Type B pancreatic cell (in vitro differentiated cells): ENCODE measurements at regions not wholly inside any gene's neighbourhood (a gene's known extent, or its start where the extent isn't known, plus 50 kb on each side); places are given as distances from the start of the nearest gene placed in this dataset.

ENCODE experiments used
- DNase-seq: peaks from one replicate; pipeline ENCODE4 v3.0.0; 2021; ENCODE audit warnings: mixed read lengths; ENCODE audit not compliant: unreplicated experiment; ENCODE audit errors: extremely low spot score
- H3K27ac Mint-ChIP-seq: 2 replicates; pipeline ENCODE4 v1.8.0; 2021; ENCODE audit warnings: mild to moderate bottlenecking, mixed read lengths
- H3K27me3 Mint-ChIP-seq: 2 replicates; pipeline ENCODE4 v1.8.0; 2021; ENCODE audit warnings: mixed read lengths
- H3K36me3 Mint-ChIP-seq: 2 replicates; pipeline ENCODE4 v1.8.0; 2021; ENCODE audit warnings: mixed read lengths
- H3K4me1 Mint-ChIP-seq: one replicate; pipeline ENCODE4 v1.8.0; 2021; ENCODE audit warnings: mixed read lengths; ENCODE audit not compliant: unreplicated experiment
- H3K4me3 Mint-ChIP-seq: 2 replicates; pipeline ENCODE4 v1.8.0; 2021; ENCODE audit warnings: mild to moderate bottlenecking, mixed read lengths
- H3K9me3 Mint-ChIP-seq: 2 replicates; pipeline ENCODE4 v1.8.0; 2021; ENCODE audit warnings: mixed read lengths
- TF ChIP-seq, protein P1 (sequence below): fragments of 200-600 bp; sonication (generic); conservative IDR thresholded peaks from 2 replicates; pipeline ENCODE4 v1.5.0; 2021; ENCODE audit warnings: antibody characterized with exemption, mild to moderate bottlenecking

DNA sequence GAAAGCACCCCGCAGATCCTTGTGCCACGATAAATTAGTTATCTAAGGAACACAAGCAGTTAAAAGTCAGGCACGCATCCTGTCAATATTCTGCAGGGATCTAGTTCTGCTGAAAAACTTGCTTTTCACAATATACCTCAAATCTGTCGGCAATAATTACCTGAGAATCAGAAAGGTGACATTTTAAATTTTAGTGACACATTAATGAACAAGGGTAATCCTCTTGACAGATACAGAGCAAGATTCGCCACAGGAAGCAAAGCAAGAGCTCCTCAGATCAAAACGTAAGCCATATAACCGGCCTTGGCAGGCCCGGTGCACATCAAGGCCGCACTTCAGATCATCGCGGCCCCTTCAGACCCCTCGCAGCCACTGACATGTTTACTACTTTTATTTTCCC, 185.7 kb downstream of the ATPSCKMT start:
- Mint-ChIP-seq H3K27ac (no peak overlapping the region), H3K9me3 (no peaks in the 10 kb centered on the region), H3K4me3 (no peak overlapping the region), H3K4me1 (peaks cover 20% of the 10 kb centered on the region), H3K36me3 (no peaks in the 10 kb centered on the region), H3K27me3 (peaks cover 3% of the 10 kb centered on the region)
- TF ChIP-seq, protein P1, sequence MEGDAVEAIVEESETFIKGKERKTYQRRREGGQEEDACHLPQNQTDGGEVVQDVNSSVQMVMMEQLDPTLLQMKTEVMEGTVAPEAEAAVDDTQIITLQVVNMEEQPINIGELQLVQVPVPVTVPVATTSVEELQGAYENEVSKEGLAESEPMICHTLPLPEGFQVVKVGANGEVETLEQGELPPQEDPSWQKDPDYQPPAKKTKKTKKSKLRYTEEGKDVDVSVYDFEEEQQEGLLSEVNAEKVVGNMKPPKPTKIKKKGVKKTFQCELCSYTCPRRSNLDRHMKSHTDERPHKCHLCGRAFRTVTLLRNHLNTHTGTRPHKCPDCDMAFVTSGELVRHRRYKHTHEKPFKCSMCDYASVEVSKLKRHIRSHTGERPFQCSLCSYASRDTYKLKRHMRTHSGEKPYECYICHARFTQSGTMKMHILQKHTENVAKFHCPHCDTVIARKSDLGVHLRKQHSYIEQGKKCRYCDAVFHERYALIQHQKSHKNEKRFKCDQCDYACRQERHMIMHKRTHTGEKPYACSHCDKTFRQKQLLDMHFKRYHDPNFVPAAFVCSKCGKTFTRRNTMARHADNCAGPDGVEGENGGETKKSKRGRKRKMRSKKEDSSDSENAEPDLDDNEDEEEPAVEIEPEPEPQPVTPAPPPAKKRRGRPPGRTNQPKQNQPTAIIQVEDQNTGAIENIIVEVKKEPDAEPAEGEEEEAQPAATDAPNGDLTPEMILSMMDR, result no peak
- no peak for DNase-seq

DNA sequence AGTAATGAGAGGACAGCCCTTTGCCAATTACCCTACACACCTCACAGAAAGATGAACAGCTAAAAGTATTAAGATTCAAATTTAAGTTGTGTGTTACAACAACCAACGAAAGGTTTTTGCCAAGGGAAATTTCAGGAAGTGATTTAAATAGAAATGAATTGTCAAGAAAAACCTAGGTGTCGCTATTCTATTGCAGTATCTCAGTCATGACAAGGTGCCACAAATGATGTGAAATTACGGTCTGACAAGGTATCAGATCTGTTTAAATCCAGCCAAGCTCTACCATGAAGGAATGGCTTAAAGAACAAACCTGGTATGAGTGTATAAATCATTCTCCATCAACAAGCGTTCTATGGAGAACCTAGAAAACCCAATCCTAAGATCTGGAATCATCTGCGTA, 189.7 kb downstream of the ATPSCKMT start:
- peaks cover 20% of the 10 kb centered on the region for H3K4me1 Mint-ChIP-seq
- H3K36me3 Mint-ChIP-seq, result no peaks in the 10 kb centered on the region
- peaks cover 3% of the 10 kb centered on the region for H3K27me3 Mint-ChIP-seq
- no peak for DNase-seq
- H3K9me3 Mint-ChIP-seq, result no peaks in the 10 kb centered on the region
- no peak overlapping the region for H3K27ac Mint-ChIP-seq
- TF ChIP-seq, protein P1, result no peak
- no peak overlapping the region for H3K4me3 Mint-ChIP-seq

DNA sequence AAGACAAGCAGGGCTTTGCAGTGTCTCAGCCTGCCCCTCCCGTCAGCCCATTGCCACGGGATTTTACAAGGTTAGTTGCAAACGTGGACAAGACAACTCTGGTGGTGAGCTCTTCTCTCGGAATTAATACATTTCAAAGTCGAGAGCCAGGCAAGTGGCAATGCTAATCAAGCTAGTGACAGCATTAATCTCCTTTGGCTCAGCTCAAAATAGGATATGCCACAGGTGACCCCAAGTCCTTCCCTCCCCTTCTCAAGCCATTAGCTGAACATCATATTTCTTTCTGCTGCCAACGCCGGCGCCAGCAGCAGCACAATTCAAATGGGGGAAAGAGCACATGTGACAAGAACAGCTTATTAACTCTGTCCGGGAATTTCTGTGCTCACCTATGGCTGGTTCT, 190.1 kb downstream of the ATPSCKMT start:
- Mint-ChIP-seq H3K4me1 (peaks cover 20% of the 10 kb centered on the region), H3K27ac (no peak overlapping the region), H3K27me3 (peaks cover 3% of the 10 kb centered on the region), H3K36me3 (no peaks in the 10 kb centered on the region), H3K9me3 (no peaks in the 10 kb centered on the region), H3K4me3 (no peak overlapping the region)
- TF ChIP-seq, protein P1, result no peak
- DNase-seq, result no peak

DNA sequence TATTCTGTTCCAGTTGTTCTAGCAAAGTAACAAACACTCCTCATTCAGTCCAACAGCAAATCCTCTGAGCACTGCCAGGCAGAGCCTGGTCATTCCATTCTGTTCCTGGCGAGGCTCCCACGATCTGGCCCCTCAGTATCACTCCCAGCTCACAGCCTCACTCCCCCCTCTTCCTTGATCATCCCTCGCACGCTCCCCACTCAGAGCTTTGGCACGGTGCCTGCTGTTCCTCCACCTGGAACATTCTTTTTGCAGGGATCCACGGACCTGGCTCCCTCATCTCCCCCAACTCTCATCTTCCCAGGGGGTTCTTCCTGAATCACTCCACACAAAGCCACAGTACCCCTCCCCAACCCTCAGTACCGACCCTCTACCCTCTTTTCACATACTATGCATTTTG, 192.3 kb downstream of the ATPSCKMT start:
- H3K27ac Mint-ChIP-seq, result no peak overlapping the region
- TF ChIP-seq, protein P1, result no peak
- peaks cover 12% of the 10 kb centered on the region for H3K4me1 Mint-ChIP-seq

DNA sequence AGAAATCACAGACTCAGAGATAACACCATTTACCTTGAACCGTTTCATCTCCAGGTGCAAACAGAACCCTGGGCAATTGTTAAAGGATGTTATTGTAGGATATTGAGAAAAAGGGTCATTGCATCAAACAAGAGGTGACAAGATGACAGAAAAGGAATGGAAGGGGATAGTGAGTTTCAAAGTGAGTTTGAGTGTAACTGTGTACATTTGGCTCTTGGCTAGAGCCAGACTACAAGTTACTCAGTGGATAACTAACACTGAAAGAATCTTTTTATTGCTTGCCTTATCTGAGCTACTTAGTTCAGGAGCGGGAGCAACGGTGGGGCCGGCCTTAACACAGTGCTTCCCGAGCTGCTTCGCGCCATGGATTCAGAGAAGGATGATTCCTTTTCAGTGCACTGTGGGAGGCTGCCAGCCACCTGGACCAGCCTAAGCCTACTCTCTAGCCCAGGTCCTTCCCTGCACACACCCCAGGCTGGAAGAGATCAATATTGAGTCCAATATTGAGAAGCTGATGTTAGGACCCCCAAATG, 193.4 kb downstream of the ATPSCKMT start:
- Mint-ChIP-seq H3K36me3 (peaks cover 5% of the 10 kb centered on the region), H3K27me3 (no peaks in the 10 kb centered on the region)
- DNase-seq, result no peak

More for the DNA sequence above, 192.3 kb downstream of the ATPSCKMT start:
- peaks cover 5% of the 10 kb centered on the region for H3K36me3 Mint-ChIP-seq
- H3K4me3 Mint-ChIP-seq, result no peak overlapping the region
- DNase-seq, result no peak
- H3K27me3 Mint-ChIP-seq, result no peaks in the 10 kb centered on the region
- peaks cover 11% of the 10 kb centered on the region for H3K9me3 Mint-ChIP-seq

More for the DNA sequence above, 193.4 kb downstream of the ATPSCKMT start:
- Mint-ChIP-seq H3K9me3 (peaks cover 11% of the 10 kb centered on the region), H3K4me1 (peaks cover 12% of the 10 kb centered on the region), H3K27ac (no peak overlapping the region), H3K4me3 (no peak overlapping the region)
- TF ChIP-seq, protein P1, result no peak
